SK-N-SH (cell line): ENCODE measurements at regions not wholly inside any gene's neighbourhood (a gene's known extent, or its start where the extent isn't known, plus 50 kb on each side); places are given as distances from the start of the nearest gene placed in this dataset.

ENCODE experiments used
- CTCF ChIA-PET: fragments of 300-600, 350-600 bp; formaldehyde crosslinking; extraction: SDS; loops from one replicate; lab custom pipeline; 2021; lab: Yijun Ruan, JAX
- POLR2A ChIA-PET: fragments of 350-600 bp; sonication (Branson Sonifier 250); formaldehyde crosslinking; extraction: SDS; loops from one replicate; lab custom pipeline; 2020; ENCODE audit warnings: antibody characterized with exemption, inconsistent platforms; lab: Yijun Ruan, JAX
- DNase-seq: peaks from one replicate; pipeline ENCODE4 v3.0.0; 2012
- H2AFZ ChIP-seq: fragments of 200-600 bp; sonication (generic); 2 replicates; pipeline ENCODE4 v1.8.1; 2016; ENCODE audit warnings: antibody characterized with exemption, mild to moderate bottlenecking, low read depth
- H3F3A ChIP-seq: fragments of 200-600 bp; sonication (generic); replicated peaks from 2 replicates; pipeline ENCODE3; 2016; ENCODE audit warnings: antibody characterized with exemption, mild to moderate bottlenecking; ENCODE audit not compliant: insufficient read depth
- H3K27ac ChIP-seq, 2 experiments: fragments of 200-500 bp in 1 of 2; fragments of 200-600 bp in 1 of 2; sonication (Bioruptor generic) in 1 of 2; sonication (generic), shearing (Covaris generic) in 1 of 2; 2 replicates each; pipeline versions ENCODE4 v1.5.1 to v1.6.1; 2014 to 2016; ENCODE audit warnings: low read depth in 2 of 2, inconsistent platforms in 1 of 2, low read length in 1 of 2, mild to moderate bottlenecking in 1 of 2, mixed read lengths in 1 of 2
- H3K27me3 ChIP-seq: fragments of 200-600 bp; sonication (generic), shearing (Covaris generic); 2 replicates; pipeline ENCODE4 v1.6.1; 2016; ENCODE audit warnings: mixed run types; ENCODE audit not compliant: insufficient read depth
- H3K36me3 ChIP-seq, 2 experiments: fragments of 200-500 bp in 1 of 2; fragments of 200-600 bp in 1 of 2; sonication (Bioruptor generic) in 1 of 2; sonication (generic) in 1 of 2; replicated peaks in 1 of 2; 2 replicates each; pipeline versions ENCODE3 to v1.5.1; 2014 to 2016; ENCODE audit warnings: low read length in 1 of 2, mild to moderate bottlenecking in 1 of 2; ENCODE audit not compliant: insufficient read depth in 2 of 2, control insufficient read depth in 1 of 2
- H3K4me1 ChIP-seq, 2 experiments: fragments of 200-500 bp in 1 of 2; fragments of 200-600 bp in 1 of 2; sonication (Bioruptor generic) in 1 of 2; sonication (generic), shearing (Covaris generic) in 1 of 2; 2 replicates each; pipeline versions ENCODE4 v1.5.1 to v1.6.1; 2014 to 2016; ENCODE audit warnings: low read depth in 1 of 2, low read length in 1 of 2, mixed run types in 1 of 2; ENCODE audit not compliant: insufficient read depth in 2 of 2, control insufficient read depth in 1 of 2
- H3K4me2 ChIP-seq: fragments of 200-600 bp; sonication (generic), shearing (Covaris generic); 2 replicates; pipeline ENCODE4 v1.6.1; 2017; ENCODE audit warnings: mixed run types
- H3K4me3 ChIP-seq, 2 experiments: fragments of 200-500 bp in 1 of 2; fragments of 200-600 bp in 1 of 2; sonication (Bioruptor generic) in 1 of 2; sonication (generic), shearing (Covaris generic) in 1 of 2; 2 replicates each; pipeline versions ENCODE4 v1.5.1 to v1.8.1; 2014 to 2016; ENCODE audit warnings: low read depth in 2 of 2, inconsistent platforms in 1 of 2, low read length in 1 of 2, mild to moderate bottlenecking in 1 of 2, mixed read lengths in 1 of 2, moderate library complexity in 1 of 2
- H3K79me2 ChIP-seq: fragments of 200-600 bp; sonication (generic); 2 replicates; pipeline ENCODE4 v1.8.1; 2017; ENCODE audit warnings: mild to moderate bottlenecking; ENCODE audit not compliant: insufficient read depth
- H3K9ac ChIP-seq: fragments of 200-600 bp; sonication (generic); 2 replicates; pipeline ENCODE4 v1.6.1; 2017; ENCODE audit warnings: mixed run types
- H3K9me2 ChIP-seq: fragments of 200-600 bp; sonication (generic); 2 replicates; pipeline ENCODE4 v1.6.1; 2017; ENCODE audit warnings: mixed run types
- H3K9me3 ChIP-seq: fragments of 200-600 bp; sonication (generic); 2 replicates; pipeline ENCODE4 v1.6.1; 2017; ENCODE audit warnings: mixed run types, mild to moderate bottlenecking, moderate library complexity
- H4K20me1 ChIP-seq: fragments of 200-600 bp; sonication (generic); 2 replicates; pipeline ENCODE4 v1.6.1; 2017; ENCODE audit warnings: mild to moderate bottlenecking, mixed run types; ENCODE audit not compliant: insufficient read depth
- CHD2 ChIP-seq: fragments of 150-350 bp; IDR thresholded peaks from 2 replicates; pipeline ENCODE4 v1.6.1; 2018; ENCODE audit warnings: low read length; ENCODE audit not compliant: partially characterized antibody
- GABPA ChIP-seq: IDR thresholded peaks from 2 replicates; pipeline ENCODE4 v1.4.0; 2012; ENCODE audit warnings: low read depth, mild to moderate bottlenecking
- IRF3 ChIP-seq: fragments of 150-350 bp; IDR thresholded peaks from 2 replicates; pipeline ENCODE4 v1.6.1; 2016; ENCODE audit warnings: mild to moderate bottlenecking, low read depth, low read length
- JUND ChIP-seq: IDR thresholded peaks from 2 replicates; pipeline ENCODE4 v1.4.0; 2012
- MEF2A ChIP-seq: IDR thresholded peaks from 2 replicates; pipeline ENCODE4 v1.4.0; 2012; ENCODE audit warnings: low read depth, borderline replicate concordance
- NRF1 ChIP-seq: IDR thresholded peaks from 2 replicates; pipeline ENCODE4 v1.6.1; 2012; ENCODE audit warnings: low read depth, mild to moderate bottlenecking, low read length
- POLR2AphosphoS5 ChIP-seq: IDR thresholded peaks from 2 replicates; pipeline ENCODE4 v1.6.1; 2012; ENCODE audit warnings: low read depth, low read length
- RAD21 ChIP-seq: IDR thresholded peaks from 2 replicates; pipeline ENCODE4 v1.6.1; 2012; ENCODE audit warnings: mild to moderate bottlenecking, low read length
- RCOR1 ChIP-seq: fragments of 150-350 bp; IDR thresholded peaks from 2 replicates; pipeline ENCODE4 v1.6.1; 2017; ENCODE audit warnings: antibody characterized with exemption, low read length
- RFX5 ChIP-seq: IDR thresholded peaks from 2 replicates; pipeline ENCODE4 v1.6.1; 2012; ENCODE audit warnings: mild to moderate bottlenecking, improper control_type of control experiment, low read length
- TAF1 ChIP-seq: IDR thresholded peaks from 2 replicates; pipeline ENCODE4 v1.6.1; 2012; ENCODE audit warnings: low read depth, mild to moderate bottlenecking, low read length, moderate library complexity, borderline replicate concordance
- USF1 ChIP-seq: IDR thresholded peaks from 2 replicates; pipeline ENCODE4 v1.4.0; 2012; ENCODE audit warnings: low read depth, borderline replicate concordance
- ZBTB33 ChIP-seq: IDR thresholded peaks from 2 replicates; pipeline ENCODE4 v1.4.0; 2012; ENCODE audit warnings: low read depth, borderline replicate concordance
- WGBS: methylation state at CpG from one replicate; pipeline ENCODE4 v1.1.6; 2017; ENCODE audit warnings: low lambda C conversion rate; 5-methylcytosine and 5-hydroxymethylcytosine counted together

GRCh38 chr10:123240776-123241175 is 86.6 kb downstream of the BUB3 start (continued):
- TF ChIP-seq ZBTB33 (no peak), NRF1 (no peak), POLR2AphosphoS5 (no peak), IRF3 (no peak), MEF2A (no peak), RCOR1 (no peak), CHD2 (no peak)

- WGBS: 25% methylated on average over 7 of the region's 7 CpGs
- Histone ChIP-seq H4K20me1 (no peaks in the 10 kb centered on the region), H2AFZ (no peak overlapping the region), H3K9ac (no peak overlapping the region), H3K4me1 (peaks cover 0 to 3% of the 10 kb centered on the region in 2 experiments; a peak in 1 of 4 replicates), H3F3A (no peaks in the 10 kb centered on the region), H3K36me3 (no peaks in the 10 kb centered on the region), H3K9me3 (no peaks in the 10 kb centered on the region), H3K4me2 (no peak overlapping the region), H3K79me2 (no peaks in the 10 kb centered on the region), H3K9me2 (no peaks in the 10 kb centered on the region), H3K27me3 (no peaks in the 10 kb centered on the region), H3K27ac (no peak overlapping the region), H3K4me3 (no peak overlapping the region)
- TF ChIP-seq IRF3: no peak
- no peak for TF ChIP-seq GABPA
- no peak for TF ChIP-seq JUND
- TF ChIP-seq USF1: no peak
- TF ChIP-seq NRF1: no peak
- TF ChIP-seq RFX5: no peak
- no peak for TF ChIP-seq ZBTB33
- no peak for TF ChIP-seq MEF2A
- no peak for TF ChIP-seq RAD21
- TF ChIP-seq TAF1: no peak
- POLR2A ChIA-PET: no interaction called here
- DNase-seq: no peak
- CTCF ChIA-PET: interaction anchor here (1.0 to 1.2 kb wide), 2 partner anchors 11 to 25 kb away, joined by 3 read pairs; no protein-coding TSS in a partner anchor
These were observed 87.4 kb downstream of the BUB3 start for GRCh38 chr10:123241391-123242141.
